ENCODE measurements at regions not wholly inside any gene's neighbourhood (a gene's known extent, or its start where the extent isn't known, plus 50 kb on each side); places are given as distances from the start of the nearest gene placed in this dataset.

DNA sequence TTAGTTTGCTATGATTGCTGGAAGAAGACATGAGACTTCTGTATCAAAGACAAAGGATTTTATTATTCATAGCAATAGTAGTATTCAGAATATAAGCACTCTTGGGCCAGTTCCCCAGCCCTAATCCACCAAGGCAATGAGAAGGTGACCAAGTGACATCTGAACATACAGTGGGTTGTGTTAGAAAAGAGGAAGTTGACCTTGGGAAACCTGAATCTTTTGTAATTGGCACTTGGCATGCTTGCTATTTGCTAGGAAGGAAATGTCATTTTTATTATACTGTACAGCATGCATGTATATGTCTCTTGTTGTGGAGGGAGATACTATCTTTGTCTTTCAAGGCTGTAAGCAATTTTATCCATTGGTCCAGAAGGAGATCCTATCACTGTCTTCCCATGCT lies 216.1 kb upstream of the FAT1 start:
- H3K4me1 Mint-ChIP-seq (ENCODE audit: low read depth) = no peaks in the 10 kb centered on the region
- CTCF ChIA-PET = no interaction called here
- ATAC-seq (ENCODE audit: poor library complexity) (no peak), DNase-seq (no peak)
- intact Hi-C loops (cut with DNase I, micrococcal nuclease) = no loop called here
- Histone ChIP-seq H3K27me3 (ENCODE audit: control insufficient read depth in 1 of 2, insufficient read depth in 2 of 2, low read length in 2 of 2) (no peaks in the 10 kb centered on the region), H3K27ac (ENCODE audit: low read depth in 1 of 2, low read length in 2 of 2) (no peak overlapping the region), H3K4me3 (ENCODE audit: low read length) (no peak overlapping the region), H3K4me1 (ENCODE audit: insufficient read depth, low read length) (no peaks in the 10 kb centered on the region), H3K36me3 (ENCODE audit: insufficient read depth, low read length) (no peaks in the 10 kb centered on the region), H3K9me3 (ENCODE audit: control insufficient read depth in 1 of 2, insufficient read depth in 1 of 2, low read length in 2 of 2) (peaks cover 0 to 4% of the 10 kb centered on the region in 2 experiments)
- H3K4me3 Mint-ChIP-seq = no peak overlapping the region
- POLR2A ChIA-PET = no interaction called here
- TF ChIP-seq, protein P1, sequence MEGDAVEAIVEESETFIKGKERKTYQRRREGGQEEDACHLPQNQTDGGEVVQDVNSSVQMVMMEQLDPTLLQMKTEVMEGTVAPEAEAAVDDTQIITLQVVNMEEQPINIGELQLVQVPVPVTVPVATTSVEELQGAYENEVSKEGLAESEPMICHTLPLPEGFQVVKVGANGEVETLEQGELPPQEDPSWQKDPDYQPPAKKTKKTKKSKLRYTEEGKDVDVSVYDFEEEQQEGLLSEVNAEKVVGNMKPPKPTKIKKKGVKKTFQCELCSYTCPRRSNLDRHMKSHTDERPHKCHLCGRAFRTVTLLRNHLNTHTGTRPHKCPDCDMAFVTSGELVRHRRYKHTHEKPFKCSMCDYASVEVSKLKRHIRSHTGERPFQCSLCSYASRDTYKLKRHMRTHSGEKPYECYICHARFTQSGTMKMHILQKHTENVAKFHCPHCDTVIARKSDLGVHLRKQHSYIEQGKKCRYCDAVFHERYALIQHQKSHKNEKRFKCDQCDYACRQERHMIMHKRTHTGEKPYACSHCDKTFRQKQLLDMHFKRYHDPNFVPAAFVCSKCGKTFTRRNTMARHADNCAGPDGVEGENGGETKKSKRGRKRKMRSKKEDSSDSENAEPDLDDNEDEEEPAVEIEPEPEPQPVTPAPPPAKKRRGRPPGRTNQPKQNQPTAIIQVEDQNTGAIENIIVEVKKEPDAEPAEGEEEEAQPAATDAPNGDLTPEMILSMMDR (IDR thresholded peaks at IDR 0.05) = no peak
- H3K27ac Mint-ChIP-seq = no peak overlapping the region
- H3K9me3 Mint-ChIP-seq = peaks cover 13% of the 10 kb centered on the region
- no peaks in the 10 kb centered on the region for H3K36me3 Mint-ChIP-seq (ENCODE audit: low read depth)
- H3K27me3 Mint-ChIP-seq = no peaks in the 10 kb centered on the region

DNA sequence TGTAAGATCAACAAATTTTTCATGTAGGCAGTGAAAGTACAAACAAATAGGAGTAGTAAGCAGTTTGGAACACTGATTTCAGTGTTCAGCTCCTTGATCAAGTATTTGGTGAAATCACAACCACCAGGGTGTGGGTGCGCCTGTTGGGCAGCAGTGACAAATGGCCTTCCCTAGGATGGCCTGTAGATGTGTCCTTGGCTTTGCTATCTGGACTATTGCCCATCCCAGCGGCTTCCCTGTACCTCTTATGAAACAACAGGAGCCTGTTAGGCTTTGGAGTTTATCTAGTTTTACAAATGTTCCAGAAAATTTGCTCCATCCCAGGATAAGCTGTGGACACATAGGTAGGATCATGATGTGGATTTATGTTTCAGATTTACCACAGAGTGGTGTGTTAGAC lies 216.8 kb upstream of the FAT1 start:
- no peak for ATAC-seq (ENCODE audit: poor library complexity)
- Histone ChIP-seq H3K4me1 (ENCODE audit: insufficient read depth, low read length) (no peaks in the 10 kb centered on the region), H3K27ac (ENCODE audit: low read depth in 1 of 2, low read length in 2 of 2) (no peak overlapping the region), H3K27me3 (ENCODE audit: control insufficient read depth in 1 of 2, insufficient read depth in 2 of 2, low read length in 2 of 2) (no peaks in the 10 kb centered on the region), H3K9me3 (ENCODE audit: control insufficient read depth in 1 of 2, insufficient read depth in 1 of 2, low read length in 2 of 2) (no peaks in the 10 kb centered on the region), H3K36me3 (ENCODE audit: insufficient read depth, low read length) (no peaks in the 10 kb centered on the region), H3K4me3 (ENCODE audit: low read length) (no peak overlapping the region)
- peaks cover 13% of the 10 kb centered on the region for H3K9me3 Mint-ChIP-seq
- POLR2A ChIA-PET = no interaction called here
- H3K4me1 Mint-ChIP-seq (ENCODE audit: low read depth) = no peaks in the 10 kb centered on the region
- H3K27me3 Mint-ChIP-seq = no peaks in the 10 kb centered on the region
- intact Hi-C loops (cut with DNase I, micrococcal nuclease) = no loop called here
- H3K4me3 Mint-ChIP-seq = no peak overlapping the region
- H3K27ac Mint-ChIP-seq = no peak overlapping the region
- H3K36me3 Mint-ChIP-seq (ENCODE audit: low read depth) = no peaks in the 10 kb centered on the region
- TF ChIP-seq, protein P1 (IDR thresholded peaks at IDR 0.05) = no peak
- CTCF ChIA-PET = no interaction called here
- DNase-seq = no peak

DNA sequence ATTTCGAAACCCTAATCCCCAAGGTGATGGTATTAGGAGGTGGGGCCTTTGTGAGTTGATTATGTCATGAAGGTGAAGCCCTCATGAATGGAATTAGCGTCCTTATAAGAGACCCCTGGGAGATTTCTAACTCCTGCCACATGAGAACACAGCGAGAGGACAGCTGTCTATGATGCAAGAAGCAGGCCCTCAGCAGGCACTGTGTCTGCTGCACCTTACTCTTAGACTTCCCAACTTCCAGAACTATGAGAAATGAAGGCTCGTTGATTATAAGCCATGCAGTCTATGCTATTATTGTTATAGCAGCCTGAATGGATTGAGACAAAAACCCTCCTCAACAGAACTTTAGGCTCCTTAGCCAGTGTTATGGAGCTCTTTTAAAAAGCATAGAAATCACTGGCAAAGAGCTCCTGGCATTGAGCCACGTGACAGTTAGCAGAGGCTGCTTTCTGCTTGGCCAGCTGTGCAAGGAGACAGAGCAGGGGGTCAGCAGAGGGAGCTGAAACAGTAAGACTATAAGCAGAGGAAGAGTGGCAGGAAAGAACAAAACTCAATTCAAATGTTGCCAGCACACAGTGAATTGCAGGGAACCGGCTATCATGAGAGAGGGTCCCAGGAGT lies 219.2 kb upstream of the FAT1 start:
- ATAC-seq (ENCODE audit: poor library complexity) (no peak), DNase-seq (no peak)
- intact Hi-C loops (cut with DNase I, micrococcal nuclease) = no loop called here
- POLR2A ChIA-PET = no interaction called here
- CTCF ChIA-PET = no interaction called here
- H3K4me1 ChIP-seq (ENCODE audit: insufficient read depth, low read length) = no peaks in the 10 kb centered on the region
- H3K27me3 ChIP-seq (ENCODE audit: control insufficient read depth in 1 of 2, insufficient read depth in 2 of 2, low read length in 2 of 2) = no peaks in the 10 kb centered on the region
- H3K27ac ChIP-seq (ENCODE audit: low read depth in 1 of 2, low read length in 2 of 2) = no peak overlapping the region
- TF ChIP-seq, protein P1 (IDR thresholded peaks at IDR 0.05) = no peak
- H3K9me3 ChIP-seq (ENCODE audit: control insufficient read depth in 1 of 2, insufficient read depth in 1 of 2, low read length in 2 of 2) = peaks cover 0 to 9% of the 10 kb centered on the region in 2 experiments
- Mint-ChIP-seq H3K36me3 (ENCODE audit: low read depth) (no peaks in the 10 kb centered on the region), H3K9me3 (peaks cover 7% of the 10 kb centered on the region), H3K27me3 (no peaks in the 10 kb centered on the region), H3K4me3 (no peak overlapping the region), H3K4me1 (ENCODE audit: low read depth) (no peaks in the 10 kb centered on the region), H3K27ac (no peak overlapping the region)
- H3K4me3 ChIP-seq (ENCODE audit: low read length) = no peak overlapping the region
- no peaks in the 10 kb centered on the region for H3K36me3 ChIP-seq (ENCODE audit: insufficient read depth, low read length)
